H9 (cell line): ENCODE measurements at regions not wholly inside any gene's neighbourhood (a gene's known extent, or its start where the extent isn't known, plus 50 kb on each side); places are given as distances from the start of the nearest gene placed in this dataset.

Source experiments
- DNase-seq: peaks from one replicate; pipeline ENCODE4 v3.0.0-alpha.2; 2017
- H2AFZ ChIP-seq: one replicate; pipeline ENCODE4 v1.6.1; 2013; ENCODE audit warnings: mild to moderate bottlenecking, low read length, control low read depth, moderate library complexity
- H2AK5ac ChIP-seq: 2 replicates; pipeline ENCODE4 v1.6.1; 2013; ENCODE audit warnings: low read length, control low read depth, mixed read lengths; ENCODE audit not compliant: insufficient read length
- H2BK120ac ChIP-seq: one replicate; pipeline ENCODE4 v1.6.1; 2013; ENCODE audit warnings: low read depth, mild to moderate bottlenecking, low read length, control low read depth, inconsistent platforms; ENCODE audit not compliant: poor library complexity, severe bottlenecking
- H2BK12ac ChIP-seq: 2 replicates; pipeline ENCODE4 v1.6.1; 2013; ENCODE audit warnings: low read length, control low read depth, mixed read lengths, low read depth; ENCODE audit not compliant: insufficient read length
- H2BK15ac ChIP-seq: 2 replicates; pipeline ENCODE4 v1.6.1; 2013; ENCODE audit warnings: low read depth, low read length, control low read depth
- H2BK20ac ChIP-seq: one replicate; pipeline ENCODE4 v1.6.1; 2013; ENCODE audit warnings: low read depth, mild to moderate bottlenecking, low read length, control low read depth, inconsistent platforms; ENCODE audit not compliant: poor library complexity, severe bottlenecking
- H2BK5ac ChIP-seq: 2 replicates; pipeline ENCODE4 v1.6.1; 2013; ENCODE audit warnings: low read length, control low read depth, mixed read lengths; ENCODE audit not compliant: insufficient read length
- H3K14ac ChIP-seq: 2 replicates; pipeline ENCODE4 v1.6.1; 2013; ENCODE audit warnings: low read length, control low read depth; ENCODE audit not compliant: insufficient read depth
- H3K18ac ChIP-seq: 2 replicates; pipeline ENCODE4 v1.6.1; 2013; ENCODE audit warnings: low read depth, mild to moderate bottlenecking, mixed read lengths, low read length, control low read depth; ENCODE audit not compliant: insufficient read length
- H3K23ac ChIP-seq: 2 replicates; pipeline ENCODE4 v1.6.1; 2013; ENCODE audit warnings: low read length, control low read depth, mixed read lengths, low read depth; ENCODE audit not compliant: insufficient read length
- H3K23me2 ChIP-seq: 2 replicates; pipeline ENCODE4 v1.6.1; 2013; ENCODE audit warnings: low read depth, mild to moderate bottlenecking, mixed read lengths, low read length, control low read depth; ENCODE audit not compliant: insufficient read length, poor library complexity, severe bottlenecking
- H3K27ac ChIP-seq: 2 replicates; pipeline ENCODE4 v1.5.1; 2013; ENCODE audit warnings: low read length, control low read depth, mixed read lengths, low read depth; ENCODE audit not compliant: insufficient read length
- H3K27me3 ChIP-seq: 2 replicates; pipeline ENCODE4 v1.6.1; 2013; ENCODE audit warnings: low read length, control low read depth, inconsistent platforms; ENCODE audit not compliant: insufficient read depth
- H3K4ac ChIP-seq: 2 replicates; pipeline ENCODE4 v1.6.1; 2013; ENCODE audit warnings: low read depth, mild to moderate bottlenecking, control low read depth, inconsistent platforms, low read length, moderate library complexity
- H3K4me1 ChIP-seq: 2 replicates; pipeline ENCODE4 v1.6.1; 2013; ENCODE audit warnings: low read length, control low read depth, inconsistent platforms; ENCODE audit not compliant: insufficient read depth
- H3K4me2 ChIP-seq: 2 replicates; pipeline ENCODE4 v1.6.1; 2013; ENCODE audit warnings: low read length, control low read depth, mixed read lengths; ENCODE audit not compliant: insufficient read length, insufficient read depth
- H3K56ac ChIP-seq: 2 replicates; pipeline ENCODE4 v1.6.1; 2013; ENCODE audit warnings: low read depth, mild to moderate bottlenecking, mixed read lengths, low read length, control low read depth; ENCODE audit not compliant: insufficient read length
- H3K79me1 ChIP-seq: 2 replicates; pipeline ENCODE4 v1.6.1; 2013; ENCODE audit warnings: low read depth, mild to moderate bottlenecking, moderate library complexity, low read length, control low read depth, inconsistent platforms; ENCODE audit not compliant: insufficient read depth, poor library complexity, severe bottlenecking
- H3K79me2 ChIP-seq: 2 replicates; pipeline ENCODE4 v1.6.1; 2013; ENCODE audit warnings: low read length, control low read depth, inconsistent platforms; ENCODE audit not compliant: insufficient read depth
- H3K9ac ChIP-seq: 2 replicates; pipeline ENCODE4 v1.6.1; 2013; ENCODE audit warnings: low read length, control low read depth, mixed read lengths; ENCODE audit not compliant: insufficient read length; ENCODE audit errors: extremely low read depth
- H3K9me3 ChIP-seq: one replicate; pipeline ENCODE4 v1.6.1; 2013; ENCODE audit warnings: low read depth, low read length, inconsistent platforms; ENCODE audit not compliant: control insufficient read depth
- H3T11ph ChIP-seq: one replicate; pipeline ENCODE4 v1.6.1; 2013; ENCODE audit warnings: mild to moderate bottlenecking, low read length, control low read depth, inconsistent platforms
- H4K20me1 ChIP-seq: one replicate; pipeline ENCODE4 v1.6.1; 2013; ENCODE audit not compliant: control insufficient read depth, insufficient read length, insufficient read depth
- H4K5ac ChIP-seq: 2 replicates; pipeline ENCODE4 v1.6.1; 2013; ENCODE audit warnings: low read depth, mild to moderate bottlenecking, mixed read lengths, low read length, control low read depth; ENCODE audit not compliant: insufficient read length
- H4K8ac ChIP-seq: replicated peaks from 2 replicates; pipeline ENCODE4 v1.6.1; 2013; ENCODE audit warnings: low read length, control low read depth, mixed read lengths, low read depth; ENCODE audit not compliant: insufficient read length
- H4K91ac ChIP-seq: 2 replicates; pipeline ENCODE4 v1.6.1; 2013; ENCODE audit warnings: low read depth, mild to moderate bottlenecking, moderate library complexity, mixed read lengths, low read length, control low read depth; ENCODE audit not compliant: insufficient read length
- H3K27ac Mint-ChIP-seq, 3 experiments: 2 replicates in 2 of 3; 3 replicates in 1 of 3; pipeline ENCODE4 v1.8.0; 2020 to 2021; ENCODE audit warnings: mixed read lengths in 3 of 3, mild to moderate bottlenecking in 1 of 3, moderate library complexity in 1 of 3
- H3K27me3 Mint-ChIP-seq: 2 replicates; pipeline ENCODE4 v1.8.0; 2021; ENCODE audit warnings: low read depth, mild to moderate bottlenecking, moderate library complexity, mixed read lengths
- H3K36me3 Mint-ChIP-seq, 3 experiments: 2 replicates in 2 of 3; 3 replicates in 1 of 3; pipeline ENCODE4 v1.8.0; 2020 to 2021; ENCODE audit warnings: low read depth in 3 of 3, mixed read lengths in 3 of 3; ENCODE audit not compliant: insufficient read depth in 1 of 3
- H3K4me1 Mint-ChIP-seq, 2 experiments: 2 replicates each; pipeline ENCODE4 v1.8.0; 2020; ENCODE audit warnings: mixed read lengths in 2 of 2
- H3K4me3 Mint-ChIP-seq, 2 experiments: 2 replicates in 1 of 2; 3 replicates in 1 of 2; pipeline ENCODE4 v1.8.0; 2020 to 2021; ENCODE audit warnings: mild to moderate bottlenecking in 2 of 2, mixed read lengths in 2 of 2, moderate library complexity in 1 of 2
- H3K9me3 Mint-ChIP-seq, 2 experiments: 2 replicates in 1 of 2; 3 replicates in 1 of 2; pipeline ENCODE4 v1.8.0; 2020; ENCODE audit warnings: mild to moderate bottlenecking in 2 of 2, mixed read lengths in 2 of 2, moderate library complexity in 1 of 2
- CTCF ChIP-seq: fragments of 200-600 bp; sonication (generic); conservative IDR thresholded peaks from 3 replicates; pipeline ENCODE4 v1.8.0; 2021; ENCODE audit warnings: antibody characterized with exemption, mild to moderate bottlenecking
- WGBS: extraction: QIAGEN DNeasy Blood & Tissue Kit; methylation state at CpG from one replicate; pipeline ENCODE4 v1.1.7; 2013; ENCODE audit warnings: missing lambda C conversion rate, low lambda C conversion rate, mixed read lengths; ENCODE audit not compliant: insufficient read length; ENCODE audit errors: extremely low coverage; 5-methylcytosine and 5-hydroxymethylcytosine counted together

GRCh38 chr11:46198245-46199240 is 77.3 kb upstream of the PHF21A start:
- no CpG with 5 or more reads among the region's 8 CpGs for WGBS
- Mint-ChIP-seq H3K4me1 (peaks cover 19% of the 10 kb centered on the region in 2 experiments), H3K9me3 (no peaks in the 10 kb centered on the region)

More at GRCh38 chr11:46198245-46199240, 77.3 kb upstream of the PHF21A start:
- Histone ChIP-seq H3K4me1 (no peaks in the 10 kb centered on the region; the same call in 1 of the 2 replicates), H3K14ac (no peak overlapping the region), H3K79me1 (no peaks in the 10 kb centered on the region), H2BK12ac (no peak overlapping the region), H4K91ac (no peak overlapping the region), H3K27ac (no peak overlapping the region), H2BK20ac (no peak overlapping the region), H4K20me1 (no peaks in the 10 kb centered on the region), H2BK15ac (no peak overlapping the region), H3T11ph (no peak overlapping the region), H3K23ac (no peak overlapping the region), H3K23me2 (no peaks in the 10 kb centered on the region), H4K8ac (no peak overlapping the region), H3K9ac (no peak overlapping the region), H3K18ac (no peak overlapping the region), H3K79me2 (no peaks in the 10 kb centered on the region), H3K56ac (no peak overlapping the region), H2BK5ac (no peak overlapping the region), H3K4ac (no peak overlapping the region), H2AK5ac (no peak overlapping the region), H3K9me3 (no peaks in the 10 kb centered on the region), H2AFZ (no peak overlapping the region), H2BK120ac (no peak overlapping the region), H3K27me3 (no peaks in the 10 kb centered on the region), H3K4me2 (no peak overlapping the region), H4K5ac (no peak overlapping the region)
- TF ChIP-seq CTCF = no peak
- DNase-seq = no peak
- Mint-ChIP-seq H3K4me3 (no peak overlapping the region), H3K27me3 (peaks cover 10% of the 10 kb centered on the region), H3K36me3 (no peaks in the 10 kb centered on the region; a peak in 1 of 7 replicates), H3K27ac (no peak overlapping the region)
